Uterus (tissue), 3 donors: ENCODE measurements at regions not wholly inside any gene's neighbourhood (a gene's known extent, or its start where the extent isn't known, plus 50 kb on each side); places are given as distances from the start of the nearest gene placed in this dataset.
"Not testable (repeated sequence)": the region's sequence is repeated elsewhere in the genome, so short reads cannot be mapped to it uniquely, and the experiment has no call there.

Experiments
- DNase-seq, 2 donors: peaks; one replicate each; pipeline ENCODE4 v3.0.0-alpha.2; 2019 to 2020
- H3K27ac ChIP-seq, 2 donors: fragments of 200-600 bp; sonication (generic); 1 replicate in 1 of 2; 2 replicates in 1 of 2; pipeline ENCODE4 v1.5.1; 2016 to 2018
- H3K27me3 ChIP-seq, 2 donors: fragments of 200-600 bp; sonication (generic); one replicate each; pipeline ENCODE4 v1.5.1; 2018 to 2019; ENCODE audit warnings: control low read depth in 1 of 2
- H3K36me3 ChIP-seq, 2 donors: fragments of 200-600 bp; sonication (generic); one replicate each; pipeline ENCODE4 v1.5.1; 2019; ENCODE audit warnings: control low read depth in 1 of 2
- H3K4me1 ChIP-seq, 2 donors: fragments of 200-600 bp; sonication (generic); one replicate each; pipeline ENCODE4 v1.5.1; 2018 to 2019; ENCODE audit warnings: control low read depth in 1 of 2
- H3K4me3 ChIP-seq, 2 donors: fragments of 200-600 bp; sonication (generic); 1 replicate in 1 of 2; 2 replicates in 1 of 2; pipeline ENCODE4 v1.5.1; 2018 to 2019; ENCODE audit warnings: mild to moderate bottlenecking in 1 of 2
- H3K9me3 ChIP-seq, 2 donors: fragments of 200-600 bp; sonication (generic); one replicate each; pipeline ENCODE4 v1.5.1; 2019; ENCODE audit warnings: control low read depth in 1 of 2
- POLR2A ChIP-seq, 2 donors: fragments of 450-650 bp; IDR thresholded peaks; one replicate each; pipeline ENCODE4 v1.6.1; 2016; ENCODE audit warnings: antibody characterized with exemption in 2 of 2, mild to moderate bottlenecking in 1 of 2, moderate library complexity in 1 of 2
- intact Hi-C: fragments of 100-400 bp; cut with DNase I; formaldehyde crosslinking; loops from one replicate; pipeline ENCODE4 v1.15.1; 2023; ENCODE audit warnings: low total_unique reads
- TF ChIP-seq, protein P1 (sequence below), 4 experiments: fragments of 200-600 bp in 2 of 4; fragments of 450-650 bp in 2 of 4; sonication (generic) in 2 of 4; IDR thresholded peaks; one replicate each; pipeline ENCODE4 v1.5.1; 2016 to 2019; ENCODE audit warnings: antibody characterized with exemption in 4 of 4, mild to moderate bottlenecking in 2 of 4, moderate library complexity in 1 of 4
- donor health status: DM: yes; HTN: yes; CAD: no.

DNA sequence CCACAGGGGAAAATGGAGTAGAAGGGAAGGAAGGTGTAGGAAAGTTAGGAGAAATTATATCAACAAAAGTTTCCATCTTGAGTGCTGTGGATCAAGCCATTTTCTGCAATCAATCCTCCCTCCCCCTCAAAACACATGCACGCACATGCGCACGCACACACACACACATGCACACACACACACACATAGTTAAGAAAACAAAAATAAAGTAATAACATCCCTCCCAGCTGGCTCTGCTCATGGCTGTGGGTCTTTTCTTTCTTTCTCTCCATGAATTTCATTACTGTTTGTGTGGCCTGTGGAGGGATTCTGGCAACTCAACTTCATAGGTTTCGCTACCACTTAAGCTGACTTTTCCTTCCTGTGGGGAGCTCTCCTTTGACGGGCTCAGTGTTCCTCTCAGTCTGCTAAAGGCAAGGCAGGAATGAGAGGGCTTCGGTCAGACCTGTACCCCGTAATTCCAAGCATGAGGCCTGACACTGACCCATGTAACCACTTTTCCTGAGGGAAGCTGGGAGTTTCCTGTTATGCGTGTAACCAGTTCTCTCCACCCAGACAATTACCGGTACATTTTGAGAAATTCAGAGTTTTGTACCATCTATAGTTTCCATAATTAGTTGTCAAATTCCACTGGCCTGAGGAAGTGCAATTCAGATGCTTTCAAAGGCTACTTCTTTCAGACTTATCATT, 79.8 kb downstream of the ZNF92 start:
- TF ChIP-seq, protein P1, sequence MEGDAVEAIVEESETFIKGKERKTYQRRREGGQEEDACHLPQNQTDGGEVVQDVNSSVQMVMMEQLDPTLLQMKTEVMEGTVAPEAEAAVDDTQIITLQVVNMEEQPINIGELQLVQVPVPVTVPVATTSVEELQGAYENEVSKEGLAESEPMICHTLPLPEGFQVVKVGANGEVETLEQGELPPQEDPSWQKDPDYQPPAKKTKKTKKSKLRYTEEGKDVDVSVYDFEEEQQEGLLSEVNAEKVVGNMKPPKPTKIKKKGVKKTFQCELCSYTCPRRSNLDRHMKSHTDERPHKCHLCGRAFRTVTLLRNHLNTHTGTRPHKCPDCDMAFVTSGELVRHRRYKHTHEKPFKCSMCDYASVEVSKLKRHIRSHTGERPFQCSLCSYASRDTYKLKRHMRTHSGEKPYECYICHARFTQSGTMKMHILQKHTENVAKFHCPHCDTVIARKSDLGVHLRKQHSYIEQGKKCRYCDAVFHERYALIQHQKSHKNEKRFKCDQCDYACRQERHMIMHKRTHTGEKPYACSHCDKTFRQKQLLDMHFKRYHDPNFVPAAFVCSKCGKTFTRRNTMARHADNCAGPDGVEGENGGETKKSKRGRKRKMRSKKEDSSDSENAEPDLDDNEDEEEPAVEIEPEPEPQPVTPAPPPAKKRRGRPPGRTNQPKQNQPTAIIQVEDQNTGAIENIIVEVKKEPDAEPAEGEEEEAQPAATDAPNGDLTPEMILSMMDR (IDR thresholded peaks at IDR 0.05): no peak
- TF ChIP-seq POLR2A (IDR thresholded peaks at IDR 0.05): no peak
- Histone ChIP-seq H3K4me3 (no peak overlapping the region), H3K27ac (no peak overlapping the region), H3K27me3 (no peaks in the 10 kb centered on the region), H3K9me3 (no peaks in the 10 kb centered on the region), H3K4me1 (no peaks in the 10 kb centered on the region), H3K36me3 (no peaks in the 10 kb centered on the region)
- intact Hi-C loops: no loop called here
- DNase-seq: no peak

DNA sequence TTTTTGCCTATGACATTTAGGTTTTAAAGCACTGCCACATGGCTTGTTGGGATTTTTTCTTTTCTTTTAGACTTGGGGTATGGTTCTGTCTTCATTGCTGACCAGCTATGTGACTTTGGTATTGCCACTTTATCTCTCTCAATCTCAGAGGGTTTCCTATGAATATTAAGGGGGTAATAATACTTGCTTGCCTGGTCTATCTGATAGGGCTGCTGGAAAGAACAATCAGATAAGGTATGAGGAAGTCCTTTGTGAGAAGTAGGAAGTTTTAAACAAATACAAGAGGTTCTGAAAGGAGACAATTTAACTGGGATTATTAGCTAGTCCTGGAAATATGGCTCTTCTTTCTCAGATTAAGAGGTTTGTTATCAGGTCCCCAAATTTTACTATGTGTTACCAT, 80.8 kb downstream of the ZNF92 start:
- no peak for DNase-seq
- H3K4me1 ChIP-seq: no peaks in the 10 kb centered on the region
- no peaks in the 10 kb centered on the region for H3K27me3 ChIP-seq
- TF ChIP-seq, protein P1 (IDR thresholded peaks at IDR 0.05): no peak
- TF ChIP-seq POLR2A (IDR thresholded peaks at IDR 0.05): no peak
- no peak overlapping the region for H3K27ac ChIP-seq
- H3K4me3 ChIP-seq: no peak overlapping the region
- intact Hi-C loops: no loop called here
- H3K9me3 ChIP-seq: no peaks in the 10 kb centered on the region
- no peaks in the 10 kb centered on the region for H3K36me3 ChIP-seq

DNA sequence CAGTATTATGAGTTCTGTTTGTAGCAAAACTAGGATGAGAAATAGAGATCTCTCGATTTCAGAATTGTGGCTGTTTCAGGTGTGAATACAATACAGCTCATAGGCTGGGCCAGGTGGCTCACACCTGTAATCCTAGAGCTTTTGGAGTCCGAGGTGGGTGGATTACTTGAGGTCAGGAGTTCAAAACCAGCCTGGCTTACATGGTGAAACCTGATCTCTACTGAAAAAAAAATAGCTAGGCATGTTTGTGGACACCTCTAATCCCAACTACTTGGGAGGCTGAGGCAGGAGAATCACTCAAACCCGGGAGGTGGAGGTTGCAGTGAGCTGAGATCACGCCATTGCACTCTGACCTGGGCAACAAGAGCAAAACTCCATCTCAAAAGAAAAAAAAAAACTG, 81.4 kb downstream of the ZNF92 start:
- H3K27ac ChIP-seq, intact Hi-C loops, H3K4me3 ChIP-seq, H3K27me3 ChIP-seq, H3K4me1 ChIP-seq, DNase-seq, H3K36me3 ChIP-seq, H3K9me3 ChIP-seq: not testable (repeated sequence)

DNA sequence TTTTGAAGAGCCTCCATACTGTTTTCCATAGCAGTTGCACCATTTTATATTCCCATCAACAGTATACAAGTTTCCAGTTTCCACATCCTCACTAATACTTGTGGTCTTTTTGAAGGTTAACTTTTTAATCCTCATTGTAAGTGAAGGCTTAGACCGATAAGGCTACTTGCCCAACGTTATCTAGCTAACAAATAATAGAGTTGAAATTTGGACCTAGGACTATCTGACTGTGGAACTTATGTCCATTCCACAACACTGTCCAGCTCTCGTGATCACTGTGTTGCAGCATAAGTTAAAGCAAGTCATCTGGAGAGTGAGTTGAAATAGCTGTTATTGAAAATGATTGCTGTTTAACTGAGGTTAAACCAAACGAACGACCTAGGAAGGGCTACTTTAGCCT, 84.0 kb downstream of the ZNF92 start:
- Histone ChIP-seq H3K4me3 (no peak overlapping the region), H3K36me3 (no peaks in the 10 kb centered on the region), H3K9me3 (no peaks in the 10 kb centered on the region), H3K27ac (no peak overlapping the region), H3K4me1 (no peaks in the 10 kb centered on the region), H3K27me3 (no peaks in the 10 kb centered on the region)
- TF ChIP-seq, protein P1 (IDR thresholded peaks at IDR 0.05): no peak
- TF ChIP-seq POLR2A (IDR thresholded peaks at IDR 0.05): no peak
- no peak for DNase-seq
- intact Hi-C loops: no loop called here

DNA sequence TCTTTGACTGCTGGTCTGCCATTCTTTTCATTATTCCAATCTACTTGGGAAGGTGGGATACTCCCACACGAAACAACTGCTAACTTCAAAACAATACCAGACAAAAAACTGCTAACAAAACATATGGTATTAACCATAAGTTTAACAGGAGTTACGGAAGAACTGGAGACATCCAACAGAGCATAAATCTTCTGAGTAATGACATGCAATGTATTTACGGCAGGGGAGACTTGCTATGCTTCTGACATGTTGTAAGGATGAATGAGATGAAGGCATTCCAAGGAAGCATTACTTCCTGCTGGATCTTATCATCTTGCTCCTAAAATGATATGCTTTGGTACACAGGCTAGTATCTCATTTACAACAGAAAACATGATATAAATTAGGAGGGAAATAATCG, 85.8 kb downstream of the ZNF92 start:
- Histone ChIP-seq H3K9me3 (no peaks in the 10 kb centered on the region), H3K27ac (no peak overlapping the region), H3K36me3 (no peaks in the 10 kb centered on the region), H3K4me3 (no peak overlapping the region), H3K27me3 (no peaks in the 10 kb centered on the region), H3K4me1 (no peaks in the 10 kb centered on the region)
- TF ChIP-seq, protein P1 (IDR thresholded peaks at IDR 0.05): no peak
- no peak for TF ChIP-seq POLR2A (IDR thresholded peaks at IDR 0.05)
- intact Hi-C loops: no loop called here
- DNase-seq: no peak
